GM12874 (cell line): ENCODE measurements at regions not wholly inside any gene's neighbourhood (a gene's known extent, or its start where the extent isn't known, plus 50 kb on each side); places are given as distances from the start of the nearest gene placed in this dataset.

Source experiments
- TF ChIP-seq, protein P1 (sequence below): IDR thresholded peaks from 2 replicates; pipeline ENCODE4 v1.5.1; 2011; ENCODE audit warnings: low read depth, mild to moderate bottlenecking, control low read depth, low read length, moderate library complexity; ENCODE audit not compliant: insufficient read depth

DNA sequence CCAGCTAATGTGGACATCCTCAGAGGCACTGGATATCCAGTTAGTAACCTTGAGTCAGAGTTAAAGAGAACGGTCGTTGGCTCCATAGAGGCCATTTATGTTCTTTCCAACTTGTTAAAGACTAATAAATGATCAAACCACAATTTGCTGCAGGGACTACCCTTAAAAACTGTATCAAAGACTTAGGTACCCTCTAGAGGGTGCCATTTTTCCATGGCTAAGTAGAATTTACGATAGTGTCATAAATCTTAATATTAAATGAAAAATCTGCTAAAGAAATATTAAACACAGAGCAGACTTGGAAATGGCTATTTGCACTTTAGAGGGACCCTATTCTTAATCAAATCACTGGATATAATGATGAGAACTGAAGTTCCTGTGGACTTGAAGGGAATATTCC is 685.2 kb upstream of the CHORDC1 start:
- TF ChIP-seq, protein P1, sequence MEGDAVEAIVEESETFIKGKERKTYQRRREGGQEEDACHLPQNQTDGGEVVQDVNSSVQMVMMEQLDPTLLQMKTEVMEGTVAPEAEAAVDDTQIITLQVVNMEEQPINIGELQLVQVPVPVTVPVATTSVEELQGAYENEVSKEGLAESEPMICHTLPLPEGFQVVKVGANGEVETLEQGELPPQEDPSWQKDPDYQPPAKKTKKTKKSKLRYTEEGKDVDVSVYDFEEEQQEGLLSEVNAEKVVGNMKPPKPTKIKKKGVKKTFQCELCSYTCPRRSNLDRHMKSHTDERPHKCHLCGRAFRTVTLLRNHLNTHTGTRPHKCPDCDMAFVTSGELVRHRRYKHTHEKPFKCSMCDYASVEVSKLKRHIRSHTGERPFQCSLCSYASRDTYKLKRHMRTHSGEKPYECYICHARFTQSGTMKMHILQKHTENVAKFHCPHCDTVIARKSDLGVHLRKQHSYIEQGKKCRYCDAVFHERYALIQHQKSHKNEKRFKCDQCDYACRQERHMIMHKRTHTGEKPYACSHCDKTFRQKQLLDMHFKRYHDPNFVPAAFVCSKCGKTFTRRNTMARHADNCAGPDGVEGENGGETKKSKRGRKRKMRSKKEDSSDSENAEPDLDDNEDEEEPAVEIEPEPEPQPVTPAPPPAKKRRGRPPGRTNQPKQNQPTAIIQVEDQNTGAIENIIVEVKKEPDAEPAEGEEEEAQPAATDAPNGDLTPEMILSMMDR = no peak

- TF ChIP-seq, protein P1 = no peak
Observed at GRCh38 chr11:90895850-90896249, 673.0 kb upstream of the CHORDC1 start.

DNA sequence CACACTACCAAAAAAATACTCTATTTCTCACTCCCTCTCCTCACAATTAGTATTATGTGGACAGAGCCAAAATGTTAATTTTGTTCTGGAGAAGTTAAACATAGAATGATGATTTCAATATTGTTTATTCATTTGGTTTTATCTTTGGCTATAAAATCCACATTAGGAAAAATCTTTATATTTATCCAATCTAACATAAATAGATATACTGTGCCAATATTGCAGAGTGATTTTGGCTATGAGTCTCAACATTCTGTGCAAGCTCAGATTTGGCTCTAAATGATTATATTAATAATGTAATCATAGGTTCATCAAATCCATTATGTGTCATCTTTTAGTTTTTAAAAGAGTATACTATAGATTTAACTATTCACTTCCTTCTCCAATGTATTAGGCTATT is 667.5 kb upstream of the CHORDC1 start:
- TF ChIP-seq, protein P1 = no peak

DNA sequence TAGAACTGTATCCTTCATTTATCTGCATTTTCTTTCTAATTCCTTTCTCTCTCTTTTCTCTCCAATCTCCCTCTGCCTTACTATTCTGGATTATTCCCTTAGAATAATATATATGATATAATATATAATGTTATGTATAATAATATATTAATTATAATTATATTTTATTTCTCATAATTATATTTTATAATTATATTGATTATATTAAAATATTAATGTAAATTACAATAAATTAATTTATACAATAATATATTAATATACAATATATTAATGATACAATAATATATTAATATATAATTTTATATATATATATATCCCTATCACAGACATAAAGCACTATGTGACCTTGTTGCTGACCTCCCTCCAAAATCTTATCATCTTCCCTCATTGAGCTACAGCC is 661.3 kb upstream of the CHORDC1 start:
- TF ChIP-seq, protein P1 = no peak

DNA sequence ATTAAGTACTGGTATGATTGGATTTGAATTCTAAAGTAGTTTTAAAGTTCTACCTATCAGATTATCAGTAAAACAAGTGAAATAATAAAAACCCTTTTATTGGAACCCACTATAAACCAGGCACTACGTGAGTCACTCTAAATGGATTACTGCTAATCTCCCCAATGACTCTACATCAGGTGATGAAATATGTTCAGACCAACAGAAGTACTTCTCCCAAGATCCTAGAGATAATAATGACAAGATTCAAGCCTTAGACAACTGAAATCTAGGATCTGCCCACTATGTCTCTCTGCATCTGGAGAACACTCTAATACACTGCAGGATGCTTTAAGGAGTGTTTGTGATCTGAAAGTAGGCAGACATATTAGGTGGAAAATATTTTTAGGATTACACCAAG is 652.1 kb upstream of the CHORDC1 start:
- TF ChIP-seq, protein P1 = no peak

GRCh38 chr11:90874281-90874680 is 651.4 kb upstream of the CHORDC1 start:
- TF ChIP-seq, protein P1 = no peak

- TF ChIP-seq, protein P1 = no peak
Observed at GRCh38 chr11:90867416-90867815, 644.6 kb upstream of the CHORDC1 start.

GRCh38 chr11:90856790-90857189 is 633.9 kb upstream of the CHORDC1 start:
- TF ChIP-seq, protein P1 = no peak
